ENCODE measurements at regions not wholly inside any gene's neighbourhood (a gene's known extent, or its start where the extent isn't known, plus 50 kb on each side); places are given as distances from the start of the nearest gene placed in this dataset.
"Not testable (repeated sequence)": the region's sequence is repeated elsewhere in the genome, so short reads cannot be mapped to it uniquely, and the experiment has no call there.

DNA sequence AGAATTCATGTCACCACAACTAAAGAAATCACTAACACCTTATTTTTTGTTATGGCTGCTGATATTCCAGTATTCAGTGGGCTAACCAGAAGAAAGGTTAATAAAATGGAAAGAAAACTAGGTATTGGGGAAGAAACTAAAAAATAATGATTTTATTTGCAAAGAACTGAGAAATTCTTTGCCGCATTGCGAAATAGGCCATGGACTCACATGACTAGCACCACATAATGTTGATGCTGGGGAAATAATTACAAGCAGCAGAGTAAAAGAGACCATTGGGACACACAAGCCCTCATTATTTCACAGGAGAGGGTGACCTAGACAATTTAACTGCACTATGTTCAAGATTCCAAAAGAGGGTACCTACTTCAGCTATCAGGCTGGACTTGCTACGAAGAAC lies 1411.5 kb downstream of the SLITRK5 start:
- Histone ChIP-seq H3K9me2 (replicated peaks; ENCODE audit: insufficient read depth, low read length) (no peaks in the 10 kb centered on the region), H3K4me3 (ENCODE audit: insufficient read depth, low read length, poor library complexity, severe bottlenecking) (no peak overlapping the region), H4K20me1 (ENCODE audit: low read depth, low read length) (no peaks in the 10 kb centered on the region), H2AFZ (ENCODE audit: low read depth, low read length, severe bottlenecking) (no peak overlapping the region), H3K4me2 (ENCODE audit: low read depth, low read length, poor library complexity, severe bottlenecking) (no peak overlapping the region), H3K27me3 (ENCODE audit: low read length) (no peaks in the 10 kb centered on the region), H3K9ac (ENCODE audit: low read length) (no peak overlapping the region), H3F3A (ENCODE audit: insufficient read depth) (no peaks in the 10 kb centered on the region), H3K27ac (ENCODE audit: low read depth, low read length) (no peak overlapping the region), H3K79me2 (ENCODE audit: insufficient read depth, low read length) (no peaks in the 10 kb centered on the region), H3K36me3 (ENCODE audit: low read length) (no peaks in the 10 kb centered on the region), H3K9me3 (ENCODE audit: insufficient read depth, low read length) (no peaks in the 10 kb centered on the region)
- no peak for TF ChIP-seq EZH2phosphoT487 (conservative IDR thresholded peaks at IDR 0.05; ENCODE audit: low read length)
- TF ChIP-seq, protein P1, sequence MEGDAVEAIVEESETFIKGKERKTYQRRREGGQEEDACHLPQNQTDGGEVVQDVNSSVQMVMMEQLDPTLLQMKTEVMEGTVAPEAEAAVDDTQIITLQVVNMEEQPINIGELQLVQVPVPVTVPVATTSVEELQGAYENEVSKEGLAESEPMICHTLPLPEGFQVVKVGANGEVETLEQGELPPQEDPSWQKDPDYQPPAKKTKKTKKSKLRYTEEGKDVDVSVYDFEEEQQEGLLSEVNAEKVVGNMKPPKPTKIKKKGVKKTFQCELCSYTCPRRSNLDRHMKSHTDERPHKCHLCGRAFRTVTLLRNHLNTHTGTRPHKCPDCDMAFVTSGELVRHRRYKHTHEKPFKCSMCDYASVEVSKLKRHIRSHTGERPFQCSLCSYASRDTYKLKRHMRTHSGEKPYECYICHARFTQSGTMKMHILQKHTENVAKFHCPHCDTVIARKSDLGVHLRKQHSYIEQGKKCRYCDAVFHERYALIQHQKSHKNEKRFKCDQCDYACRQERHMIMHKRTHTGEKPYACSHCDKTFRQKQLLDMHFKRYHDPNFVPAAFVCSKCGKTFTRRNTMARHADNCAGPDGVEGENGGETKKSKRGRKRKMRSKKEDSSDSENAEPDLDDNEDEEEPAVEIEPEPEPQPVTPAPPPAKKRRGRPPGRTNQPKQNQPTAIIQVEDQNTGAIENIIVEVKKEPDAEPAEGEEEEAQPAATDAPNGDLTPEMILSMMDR (IDR thresholded peaks at IDR 0.05; ENCODE audit: insufficient read depth, low read length, poor library complexity, severe bottlenecking), result no peak

DNA sequence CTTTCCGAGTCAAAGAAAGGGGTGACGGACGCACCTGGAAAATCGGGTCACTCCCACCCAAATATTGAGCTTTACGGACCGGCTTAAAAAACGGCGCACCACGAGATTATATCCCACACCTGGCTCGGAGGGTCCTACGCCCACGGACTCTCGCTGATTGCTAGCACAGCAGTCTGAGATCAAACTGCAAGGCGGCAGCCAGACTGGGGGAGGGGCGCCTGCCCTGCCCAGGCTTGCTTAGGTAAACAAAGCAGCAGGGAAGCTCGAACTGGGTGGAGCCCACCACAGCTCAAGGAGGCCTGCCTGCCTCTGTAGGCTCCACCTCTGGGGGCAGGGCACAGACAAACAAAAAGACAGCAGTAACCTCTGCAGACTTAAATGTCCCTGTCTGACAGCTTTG lies 1416.9 kb downstream of the SLITRK5 start:
- H2AFZ ChIP-seq (ENCODE audit: low read depth, low read length, severe bottlenecking); H3K27ac ChIP-seq (ENCODE audit: low read depth, low read length); H3K9ac ChIP-seq (ENCODE audit: low read length); H3K36me3 ChIP-seq (ENCODE audit: low read length); H3K9me3 ChIP-seq (ENCODE audit: insufficient read depth, low read length); H3K9me2 ChIP-seq (replicated peaks; ENCODE audit: insufficient read depth, low read length); H3K79me2 ChIP-seq (ENCODE audit: insufficient read depth, low read length); H3F3A ChIP-seq (ENCODE audit: insufficient read depth); H3K27me3 ChIP-seq (ENCODE audit: low read length); H4K20me1 ChIP-seq (ENCODE audit: low read depth, low read length); H3K4me2 ChIP-seq (ENCODE audit: low read depth, low read length, poor library complexity, severe bottlenecking); H3K4me3 ChIP-seq (ENCODE audit: insufficient read depth, low read length, poor library complexity, severe bottlenecking): not testable (repeated sequence)

DNA sequence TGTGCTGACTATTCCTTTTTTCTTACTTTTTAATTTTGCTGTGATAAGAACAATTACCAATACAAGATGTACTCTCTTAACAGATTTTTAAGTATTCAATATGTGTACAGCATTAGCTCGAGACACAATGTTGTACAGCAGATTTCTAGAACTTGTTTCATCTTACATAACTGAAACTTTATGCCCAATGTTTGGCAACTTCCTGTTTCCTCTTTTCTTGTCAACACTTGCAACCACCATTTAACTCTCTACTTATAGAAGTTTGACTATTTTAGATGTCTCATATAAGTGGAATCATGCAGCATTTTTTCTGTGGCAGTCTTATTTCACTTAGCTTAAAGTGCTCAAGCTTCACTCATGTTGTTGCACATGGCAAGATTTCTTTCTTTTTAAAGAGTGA lies 1426.8 kb downstream of the SLITRK5 start:
- Histone ChIP-seq H3K9me3 (ENCODE audit: insufficient read depth, low read length) (no peaks in the 10 kb centered on the region), H3K9ac (ENCODE audit: low read length) (no peak overlapping the region), H3K4me3 (ENCODE audit: insufficient read depth, low read length, poor library complexity, severe bottlenecking) (no peak overlapping the region), H4K20me1 (ENCODE audit: low read depth, low read length) (no peaks in the 10 kb centered on the region), H3K4me2 (ENCODE audit: low read depth, low read length, poor library complexity, severe bottlenecking) (no peak overlapping the region), H3K36me3 (ENCODE audit: low read length) (no peaks in the 10 kb centered on the region), H3F3A (ENCODE audit: insufficient read depth) (no peaks in the 10 kb centered on the region), H3K79me2 (ENCODE audit: insufficient read depth, low read length) (no peaks in the 10 kb centered on the region), H3K27ac (ENCODE audit: low read depth, low read length) (no peak overlapping the region), H3K9me2 (replicated peaks; ENCODE audit: insufficient read depth, low read length) (no peaks in the 10 kb centered on the region), H2AFZ (ENCODE audit: low read depth, low read length, severe bottlenecking) (no peak overlapping the region), H3K27me3 (ENCODE audit: low read length) (no peaks in the 10 kb centered on the region)
- no peak for TF ChIP-seq EZH2phosphoT487 (conservative IDR thresholded peaks at IDR 0.05; ENCODE audit: low read length)
- TF ChIP-seq, protein P1 (IDR thresholded peaks at IDR 0.05; ENCODE audit: insufficient read depth, low read length, poor library complexity, severe bottlenecking), result no peak

- no peak overlapping the region for H2AFZ ChIP-seq (ENCODE audit: low read depth, low read length, severe bottlenecking)
- no peaks in the 10 kb centered on the region for H3F3A ChIP-seq (ENCODE audit: insufficient read depth)
- no peaks in the 10 kb centered on the region for H3K79me2 ChIP-seq (ENCODE audit: insufficient read depth, low read length)
- H3K9me2 ChIP-seq (replicated peaks; ENCODE audit: insufficient read depth, low read length), result no peaks in the 10 kb centered on the region
- no peak overlapping the region for H3K4me2 ChIP-seq (ENCODE audit: low read depth, low read length, poor library complexity, severe bottlenecking)
- no peaks in the 10 kb centered on the region for H3K9me3 ChIP-seq (ENCODE audit: insufficient read depth, low read length)
- no peak overlapping the region for H3K4me3 ChIP-seq (ENCODE audit: insufficient read depth, low read length, poor library complexity, severe bottlenecking)
- no peaks in the 10 kb centered on the region for H3K27me3 ChIP-seq (ENCODE audit: low read length)
- no peaks in the 10 kb centered on the region for H3K36me3 ChIP-seq (ENCODE audit: low read length)
- no peak overlapping the region for H3K27ac ChIP-seq (ENCODE audit: low read depth, low read length)
- TF ChIP-seq, protein P1 (IDR thresholded peaks at IDR 0.05; ENCODE audit: insufficient read depth, low read length, poor library complexity, severe bottlenecking), result no peak
- no peak for TF ChIP-seq EZH2phosphoT487 (conservative IDR thresholded peaks at IDR 0.05; ENCODE audit: low read length)
- no peaks in the 10 kb centered on the region for H4K20me1 ChIP-seq (ENCODE audit: low read depth, low read length)
- no peak overlapping the region for H3K9ac ChIP-seq (ENCODE audit: low read length)
These were observed 1442.6 kb downstream of the SLITRK5 start for GRCh38 chr13:89113744-89114143.
